HG02938 (cell line): ENCODE measurements at regions not wholly inside any gene's neighbourhood (a gene's known extent, or its start where the extent isn't known, plus 50 kb on each side); places are given as distances from the start of the nearest gene placed in this dataset.
"Not testable (repeated sequence)": the region's sequence is repeated elsewhere in the genome, so short reads cannot be mapped to it uniquely, and the experiment has no call there.

ENCODE experiments used
- ATAC-seq: cut with Tn5 transposase; IDR thresholded peaks from one replicate; pipeline ENCODE4 v1.9.1; 2021; ENCODE audit warnings: mild to moderate bottlenecking, moderate library complexity; ENCODE audit not compliant: unreplicated experiment

GRCh38 chr4:83931659-83932438, 395.9 kb downstream of the GPAT3 start:
- peak; percentile 50 for ATAC-seq

DNA sequence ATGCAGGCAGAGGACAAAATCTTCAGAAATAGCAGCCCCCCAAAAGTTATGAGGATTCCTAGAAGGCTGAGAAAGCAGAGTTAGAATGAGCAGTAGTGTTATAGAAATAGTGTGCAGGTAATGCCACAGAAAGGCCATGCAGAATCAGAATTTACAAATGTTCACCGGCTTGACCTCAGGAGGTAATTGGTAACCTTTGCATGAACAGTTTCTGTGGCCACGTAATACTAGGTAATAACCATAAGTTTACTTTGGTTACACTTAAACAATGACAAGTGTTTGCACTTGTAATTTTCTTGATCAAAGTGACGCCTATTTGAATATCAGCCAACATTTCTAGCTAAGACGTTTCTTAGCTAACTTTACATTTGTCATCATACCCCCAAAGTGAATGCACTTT, 393.6 kb downstream of the GPAT3 start:
- ATAC-seq: no peak

- ATAC-seq: no peak
Observed at GRCh38 chr4:83926950-83927349, 391.0 kb downstream of the GPAT3 start.

DNA sequence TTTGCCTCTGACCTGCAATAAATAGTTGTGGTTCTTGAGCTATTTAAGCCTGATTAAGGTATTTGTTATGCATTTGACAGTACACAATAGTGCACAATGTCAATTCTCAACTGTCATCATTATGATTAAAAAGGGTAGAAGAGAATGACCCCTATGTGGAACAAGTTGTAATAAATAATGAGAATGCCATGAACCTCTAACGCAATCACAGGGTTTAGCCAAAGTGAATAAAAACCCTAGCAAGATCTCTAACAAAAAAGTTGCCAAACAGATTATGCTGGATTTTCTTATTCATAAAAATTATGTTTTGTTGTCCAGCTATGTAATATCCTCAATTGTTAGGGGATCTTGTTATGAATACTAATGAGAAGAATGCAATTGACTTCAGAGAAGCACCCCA, 387.4 kb downstream of the GPAT3 start:
- ATAC-seq: no peak

DNA sequence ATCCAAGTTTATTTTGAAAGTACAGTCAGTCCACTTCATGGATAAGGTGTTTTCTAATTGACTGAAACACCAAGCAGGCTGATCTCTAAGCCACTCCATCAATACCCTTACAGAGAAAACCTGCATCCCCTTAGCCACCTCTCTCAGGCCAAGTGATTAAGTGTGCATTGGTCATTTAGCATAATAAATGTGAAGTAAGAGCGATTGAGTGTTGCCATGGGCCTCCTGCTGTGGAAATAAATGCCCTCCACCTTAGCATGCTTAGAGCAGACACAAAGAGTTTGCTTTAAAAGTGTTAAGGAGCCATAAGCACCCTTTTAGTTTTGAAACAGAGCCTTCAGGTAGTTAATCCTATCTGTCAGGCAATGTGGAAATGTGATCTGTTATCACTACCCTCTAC, 386.5 kb downstream of the GPAT3 start:
- no peak for ATAC-seq

DNA sequence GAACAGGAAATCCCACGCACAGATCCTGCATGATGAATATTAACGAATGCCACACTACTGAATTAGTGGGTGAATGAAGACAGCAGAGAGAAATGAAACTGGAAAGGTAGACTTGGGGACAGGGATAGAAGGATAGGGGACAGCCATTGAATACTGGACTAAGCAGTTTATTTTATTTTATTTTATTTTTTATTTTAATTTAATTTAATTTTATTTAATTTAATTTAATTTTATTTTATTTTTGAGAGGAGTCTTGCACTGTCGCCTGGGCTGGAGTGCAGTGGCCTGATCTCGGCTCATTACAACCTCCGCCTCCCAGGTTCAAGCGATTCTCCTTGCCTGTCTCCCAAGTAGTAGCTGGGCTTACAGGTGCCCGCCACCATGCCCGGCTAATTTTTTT, 385.2 kb downstream of the GPAT3 start:
- no peak for ATAC-seq

GRCh38 chr4:83920375-83920774, 384.5 kb downstream of the GPAT3 start:
- no peak for ATAC-seq

DNA sequence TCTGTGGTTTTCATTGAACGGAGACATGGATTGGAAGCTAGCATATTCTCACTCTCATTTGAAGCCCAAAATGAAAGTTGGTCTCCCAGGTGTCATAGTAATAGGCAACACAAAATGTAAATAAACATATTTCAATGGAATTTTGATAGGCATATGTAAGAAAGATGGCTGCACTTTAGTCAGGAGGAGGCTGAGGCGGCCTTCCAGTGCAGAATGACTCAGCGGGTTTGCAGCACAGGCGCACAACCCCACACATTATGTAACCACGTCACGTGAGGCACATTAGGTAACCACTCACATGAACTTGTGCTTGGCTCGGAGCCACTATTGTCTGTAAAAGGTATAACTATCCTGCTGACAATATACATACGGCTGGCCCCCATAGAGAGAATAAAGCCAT, 381.7 kb downstream of the GPAT3 start:
- no peak for ATAC-seq

DNA sequence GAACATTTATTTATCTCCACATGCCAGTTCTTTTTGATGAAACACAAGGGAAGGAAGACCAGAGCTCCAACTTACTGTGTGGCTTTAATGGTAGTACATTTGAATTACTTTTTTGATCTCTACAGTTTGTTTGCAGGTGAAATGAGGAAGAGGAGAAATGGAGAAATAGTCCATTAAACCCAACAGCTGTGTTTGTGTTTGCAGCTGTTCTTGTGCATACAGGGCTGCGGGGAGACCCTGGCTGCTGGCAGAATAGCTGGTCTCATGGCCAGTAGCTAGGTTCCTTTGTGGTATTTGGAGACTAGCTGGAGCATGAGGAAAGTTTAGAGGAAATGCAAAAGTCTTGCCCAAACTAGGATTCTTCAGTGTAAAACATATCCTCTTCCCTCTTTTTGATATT, 374.8 kb downstream of the GPAT3 start:
- no peak for ATAC-seq

DNA sequence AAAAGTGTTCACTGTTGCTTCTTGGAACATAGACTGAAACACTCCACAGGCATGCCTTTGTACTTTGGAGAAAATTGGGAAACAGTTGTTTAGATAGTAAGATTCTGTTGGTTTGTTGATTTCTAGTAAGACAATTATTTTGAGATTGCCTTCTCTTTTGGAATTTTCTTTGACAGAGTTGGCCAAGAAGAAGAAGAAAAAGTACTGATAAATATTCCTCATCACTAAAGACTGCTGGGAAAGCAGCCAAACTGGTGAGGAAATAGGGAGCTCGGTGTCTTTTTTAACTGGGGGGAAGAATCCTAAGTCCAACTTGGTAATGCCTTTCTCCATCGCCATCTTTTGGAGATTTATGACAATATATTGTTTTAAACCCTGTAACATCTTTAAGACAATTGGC, 370.7 kb downstream of the GPAT3 start:
- ATAC-seq: no peak

DNA sequence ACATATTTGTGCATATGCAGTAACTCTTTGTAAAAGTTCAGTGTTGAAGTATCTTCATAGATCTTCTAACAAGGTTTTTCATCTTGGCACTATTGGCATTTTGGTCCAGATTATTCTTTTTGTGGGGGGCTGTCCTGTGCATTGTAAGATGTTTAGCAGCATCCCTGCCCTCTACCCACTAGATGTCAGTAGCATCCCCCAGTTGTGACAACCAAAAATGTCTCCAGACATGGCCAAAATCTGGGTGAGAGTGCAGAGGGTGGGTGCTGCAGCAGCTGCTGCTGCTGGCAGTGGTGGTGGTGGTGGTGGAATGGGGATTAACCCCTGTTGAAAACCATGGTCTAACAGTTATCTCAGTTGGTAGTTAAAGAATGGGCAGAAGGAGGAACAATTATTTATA, 370.0 kb downstream of the GPAT3 start:
- ATAC-seq: no peak

- not testable (repeated sequence) for ATAC-seq
Observed at GRCh38 chr4:83903740-83904139, 367.8 kb downstream of the GPAT3 start.

DNA sequence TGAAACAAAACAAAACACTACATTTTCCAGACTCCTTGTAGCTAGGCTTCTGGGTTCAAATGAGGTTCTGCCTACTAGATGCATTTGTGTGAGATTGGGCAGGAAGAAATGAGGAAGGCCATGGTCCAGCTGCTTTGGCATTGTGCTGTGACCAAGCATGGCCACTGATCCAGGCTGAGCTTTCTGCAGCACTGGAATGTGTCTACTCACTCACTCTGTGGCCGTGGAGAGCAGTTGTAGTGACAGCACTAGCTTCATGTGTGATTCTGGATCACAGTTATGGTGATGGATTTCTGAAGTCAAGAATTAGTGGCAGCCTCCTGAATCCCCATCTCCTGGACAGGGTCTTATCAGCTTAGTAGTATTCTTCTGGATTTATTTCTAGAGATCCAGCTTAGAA, 358.9 kb downstream of the GPAT3 start:
- no peak for ATAC-seq

- ATAC-seq: no peak
Observed at GRCh38 chr4:83890816-83891215, 354.9 kb downstream of the GPAT3 start.

GRCh38 chr4:83890231-83890630, 354.3 kb downstream of the GPAT3 start:
- ATAC-seq: no peak

DNA sequence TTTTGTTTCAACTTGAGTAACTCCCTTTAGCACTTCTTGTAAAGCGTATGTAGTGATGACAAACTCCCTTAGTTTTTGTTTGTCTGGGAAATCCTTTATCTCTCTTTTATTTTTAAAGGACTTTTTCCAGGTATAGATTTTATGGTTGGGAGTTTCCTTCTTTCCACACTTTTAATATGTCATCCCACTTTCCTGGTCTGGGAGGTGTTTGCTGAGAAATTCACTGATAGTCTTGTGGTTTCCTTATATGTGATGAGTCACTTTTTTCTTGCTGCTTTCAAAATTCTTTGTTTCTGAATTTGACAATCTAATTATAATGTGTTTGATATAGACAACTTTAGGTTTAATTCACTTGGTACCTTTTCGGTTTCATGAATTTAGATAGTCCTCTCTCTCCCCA, 353.9 kb downstream of the GPAT3 start:
- no peak for ATAC-seq

DNA sequence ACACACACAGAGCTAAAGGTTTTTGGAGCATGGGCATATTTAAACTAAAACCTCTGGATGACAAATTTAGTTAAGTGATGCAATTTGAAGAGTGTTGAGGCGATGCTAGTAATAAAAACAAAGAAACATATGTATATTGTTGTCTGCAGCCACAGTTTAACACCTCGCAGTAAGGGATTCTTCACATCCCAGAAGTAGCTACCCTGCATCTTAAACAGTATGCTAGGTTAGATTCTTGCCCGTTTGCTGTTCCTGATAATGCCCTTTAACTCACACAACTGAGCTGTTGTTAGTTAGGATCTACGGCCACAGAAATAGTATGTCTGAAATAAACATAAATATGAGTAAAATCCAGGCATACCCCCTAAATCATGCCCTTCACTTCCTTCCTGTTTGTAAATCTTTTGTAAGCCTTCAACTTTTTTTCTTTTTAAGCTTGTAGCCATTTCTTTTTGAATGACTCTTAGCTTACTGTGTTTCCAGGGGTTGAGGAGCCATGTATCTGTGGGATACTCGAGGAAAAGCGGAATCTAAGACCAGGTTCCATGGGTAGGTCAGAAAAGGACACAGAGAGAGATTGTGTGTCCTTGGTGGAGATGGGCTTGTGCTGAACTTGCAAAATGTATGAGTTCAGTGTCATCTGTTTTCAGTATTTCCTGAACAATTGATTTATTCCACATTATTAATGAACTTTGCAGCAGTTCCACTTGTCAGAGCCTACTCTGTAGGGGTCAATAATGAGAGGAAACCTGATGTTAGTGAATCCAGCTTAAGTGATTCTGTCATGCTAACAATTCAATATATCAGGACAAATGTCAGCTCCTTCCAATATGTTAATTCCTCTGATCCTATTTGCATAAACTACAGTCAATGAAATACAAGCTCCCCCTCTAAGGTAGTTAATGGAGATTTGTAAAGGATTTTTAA, 349.6 kb downstream of the GPAT3 start:
- no peak for ATAC-seq

GRCh38 chr4:83876047-83876446, 340.1 kb downstream of the GPAT3 start:
- ATAC-seq: no peak

GRCh38 chr4:83875437-83875836, 339.5 kb downstream of the GPAT3 start:
- no peak for ATAC-seq

GRCh38 chr4:83873996-83874395, 338.1 kb downstream of the GPAT3 start:
- ATAC-seq: no peak

DNA sequence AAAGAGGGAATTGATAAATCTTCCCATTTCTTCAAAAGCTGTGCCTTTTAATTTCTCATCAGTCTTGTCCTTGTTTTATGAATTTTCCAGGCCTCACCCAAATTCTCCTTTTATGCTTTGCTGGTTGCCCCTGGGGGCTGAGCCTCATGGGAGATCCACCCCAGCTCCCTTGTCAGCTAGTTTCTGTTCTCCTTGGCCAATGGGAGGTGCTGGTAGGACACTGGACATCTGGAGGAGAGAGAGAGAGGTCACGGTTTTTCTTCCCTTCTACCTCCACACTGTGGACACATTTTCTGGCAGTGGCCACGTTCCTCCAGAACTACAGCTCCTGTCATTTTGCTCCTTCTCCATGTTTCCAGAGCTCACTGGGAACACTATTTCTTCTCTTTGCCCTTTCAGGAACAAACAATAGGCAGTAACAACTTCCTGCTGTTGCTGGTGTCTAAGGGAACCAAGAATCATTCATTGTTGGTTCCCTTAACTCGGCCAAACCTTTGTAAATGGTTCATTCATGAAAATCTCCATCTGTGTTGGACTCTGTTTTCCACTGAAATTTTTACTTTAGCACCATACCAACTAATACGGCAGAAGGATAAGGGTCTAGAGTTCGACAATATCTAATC, 334.5 kb downstream of the GPAT3 start:
- ATAC-seq: no peak
